ENCODE measurements at regions not wholly inside any gene's neighbourhood (a gene's known extent, or its start where the extent isn't known, plus 50 kb on each side); places are given as distances from the start of the nearest gene placed in this dataset.

- H3K27me3 ChIP-seq (replicated peaks in 1 of 4; ENCODE audit: control insufficient read depth in 3 of 4, extremely low read depth in 1 of 4, insufficient read depth in 3 of 4, low read length in 3 of 4): no peaks in the 10 kb centered on the region
- H3K56ac ChIP-seq (replicated peaks; ENCODE audit: insufficient read length, low read depth, low read length): no peak overlapping the region
- CTCF ChIA-PET (ENCODE audit: partially characterized antibody): interaction anchor here (0.6 to 39.2 kb wide), 2 partner anchors 33 to 243 kb away, joined by 3 to 512 read pairs; no protein-coding TSS in a partner anchor
- no peak for TF ChIP-seq SP2 (IDR thresholded peaks at IDR 0.05; ENCODE audit: low read length)
- TF ChIP-seq JUND (IDR thresholded peaks at IDR 0.05; ENCODE audit: low read length): no peak
- no peak for TF ChIP-seq TCF12 (IDR thresholded peaks at IDR 0.05; ENCODE audit: low read depth, low read length)
- no peak for TF ChIP-seq SIN3A (conservative IDR thresholded peaks at IDR 0.05 in 1 of 2, IDR thresholded peaks at IDR 0.05 in 1 of 2; ENCODE audit: low read depth in 1 of 2, low read length in 2 of 2)
- TF ChIP-seq SRF (IDR thresholded peaks at IDR 0.05; ENCODE audit: low read depth, low read length): no peak
- TF ChIP-seq BCL11A (IDR thresholded peaks at IDR 0.05; ENCODE audit: low read depth in 2 of 2, low read length in 2 of 2): no peak
- TF ChIP-seq NRF1 (IDR thresholded peaks at IDR 0.05; ENCODE audit: low read depth, low read length): no peak
- TF ChIP-seq, protein P1, sequence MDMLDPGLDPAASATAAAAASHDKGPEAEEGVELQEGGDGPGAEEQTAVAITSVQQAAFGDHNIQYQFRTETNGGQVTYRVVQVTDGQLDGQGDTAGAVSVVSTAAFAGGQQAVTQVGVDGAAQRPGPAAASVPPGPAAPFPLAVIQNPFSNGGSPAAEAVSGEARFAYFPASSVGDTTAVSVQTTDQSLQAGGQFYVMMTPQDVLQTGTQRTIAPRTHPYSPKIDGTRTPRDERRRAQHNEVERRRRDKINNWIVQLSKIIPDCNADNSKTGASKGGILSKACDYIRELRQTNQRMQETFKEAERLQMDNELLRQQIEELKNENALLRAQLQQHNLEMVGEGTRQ (IDR thresholded peaks at IDR 0.05; ENCODE audit: low read length): no peak
- no peak for TF ChIP-seq POU5F1 (IDR thresholded peaks at IDR 0.05; ENCODE audit: low read depth, low read length)
- TF ChIP-seq KDM1A (IDR thresholded peaks at IDR 0.05; ENCODE audit: borderline replicate concordance, low read length): no peak
- POLR2A ChIA-PET (ENCODE audit: partially characterized antibody): interaction anchor here (1.1 kb wide), 1 partner anchor 11 kb away, joined by 3 read pairs; no protein-coding TSS in a partner anchor
- H3K79me1 ChIP-seq (ENCODE audit: low read depth, low read length): peaks cover 30% of the 10 kb centered on the region
- H2BK120ac ChIP-seq (replicated peaks; ENCODE audit: low read depth, low read length): no peak overlapping the region
- no peaks in the 10 kb centered on the region for H3K9me3 ChIP-seq (ENCODE audit: insufficient read depth in 2 of 2, low read depth in 1 of 2, low read length in 1 of 2)
- WGBS, 2 experiments (ENCODE audit: extremely low coverage in 1 of 2, insufficient coverage in 1 of 2, insufficient read length in 1 of 2, insufficient replicate concordance in 2 of 2, low coverage in 1 of 2, low lambda C conversion rate in 2 of 2, missing lambda C conversion rate in 1 of 2): 90% methylated on average over 7 of the region's 9 CpGs; no CpG with 5 or more reads in 1 of the 2 experiments
- no peak overlapping the region for H2AFZ ChIP-seq (ENCODE audit: low read length)
- H2AK5ac ChIP-seq (ENCODE audit: low read depth, low read length): no peak overlapping the region
- no peak overlapping the region for H3K23ac ChIP-seq (ENCODE audit: insufficient read length)
- no peak overlapping the region for H2BK12ac ChIP-seq (ENCODE audit: low read depth, low read length)
- no peak overlapping the region for H3K27ac ChIP-seq (ENCODE audit: low read depth, low read length)
- DNase-seq (ENCODE audit: low read depth in 1 of 2, low spot score in 2 of 2) (no peak), FAIRE-seq (no peak)
- H2BK5ac ChIP-seq (ENCODE audit: low read depth, low read length): no peak overlapping the region
- H4K5ac ChIP-seq (ENCODE audit: insufficient read length, low read depth, low read length): no peak overlapping the region
- peaks cover 23 to 84% of the 10 kb centered on the region in 2 experiments; a peak in 3 of 4 replicates for H3K79me2 ChIP-seq (ENCODE audit: control insufficient read depth in 1 of 2, insufficient read depth in 2 of 2, low read length in 2 of 2)
- H2BK20ac ChIP-seq (ENCODE audit: low read length): no peak overlapping the region
- no peak overlapping the region for H3K9ac ChIP-seq (replicated peaks in 1 of 4; ENCODE audit: extremely low read depth in 1 of 4, low read depth in 3 of 4, low read length in 3 of 4)
- H2BK15ac ChIP-seq (ENCODE audit: low read length): no peak overlapping the region
- no peak overlapping the region for H3K4me2 ChIP-seq (ENCODE audit: insufficient read depth in 1 of 2, low read depth in 2 of 2, low read length in 2 of 2)
- H4K91ac ChIP-seq (replicated peaks; ENCODE audit: insufficient read length, low read length): no peak overlapping the region
- no peak overlapping the region for H3K4me3 ChIP-seq (ENCODE audit: extremely low read depth in 1 of 4, insufficient read depth in 2 of 4, low read depth in 3 of 4, low read length in 4 of 4)
- no peaks in the 10 kb centered on the region; a peak in 1 of 8 replicates for H3K36me3 ChIP-seq (ENCODE audit: control insufficient read depth in 2 of 4, insufficient read depth in 4 of 4, low read length in 3 of 4)
- H3K4me1 ChIP-seq (replicated peaks in 1 of 4; ENCODE audit: control insufficient read depth in 3 of 4, insufficient read depth in 4 of 4, low read length in 3 of 4): peaks cover 13 to 31% (median 26%) of the 10 kb centered on the region in 4 experiments
- H4K8ac ChIP-seq (ENCODE audit: extremely low read depth, insufficient read depth, low read length): no peak overlapping the region; the same call in 1 of the 2 replicates
- no peaks in the 10 kb centered on the region; the same call in 1 of the 2 replicates for H3K23me2 ChIP-seq (ENCODE audit: low read depth, low read length)
- no peak overlapping the region for H3K4ac ChIP-seq (replicated peaks; ENCODE audit: insufficient read length, low read depth, low read length)
- no peak overlapping the region for H3K18ac ChIP-seq (ENCODE audit: extremely low read depth, low read length)
- no peak overlapping the region for H3K14ac ChIP-seq (ENCODE audit: insufficient read length)
- H4K20me1 ChIP-seq (replicated peaks in 1 of 2; ENCODE audit: control insufficient read depth in 1 of 2, insufficient read depth in 2 of 2, low read length in 2 of 2): peaks cover 21 to 37% of the 10 kb centered on the region in 2 experiments
Observed at GRCh38 chr17:77396610-77397009, 255.8 kb downstream of the SEC14L1 start.
